ENCODE measurements at regions not wholly inside any gene's neighbourhood (a gene's known extent, or its start where the extent isn't known, plus 50 kb on each side); places are given as distances from the start of the nearest gene placed in this dataset.

DNA sequence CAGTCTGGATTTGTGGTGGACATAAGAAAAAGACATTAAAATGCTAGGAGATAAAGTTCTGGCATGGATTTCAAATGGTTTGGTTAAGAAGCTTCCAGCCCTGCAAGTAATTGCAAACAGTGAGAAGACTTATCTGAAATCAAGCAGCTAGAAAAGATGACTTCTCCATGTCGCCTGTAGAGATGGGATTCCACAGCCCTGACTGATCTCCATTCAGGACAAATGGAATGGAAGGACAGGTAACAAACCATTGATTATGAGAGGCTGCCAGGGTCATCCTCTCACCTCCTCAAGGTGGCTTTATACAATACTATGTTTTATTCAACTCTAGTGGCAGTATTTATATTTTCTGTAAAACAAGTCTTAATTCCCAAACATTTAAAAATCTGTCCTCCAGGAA is 237.9 kb downstream of the HLX start:
- Histone ChIP-seq H3K36me3 (ENCODE audit: control insufficient read depth, insufficient read depth, low read length) (no peaks in the 10 kb centered on the region), H3K4me1 (ENCODE audit: control insufficient read depth, insufficient read depth, low read length) (no peaks in the 10 kb centered on the region), H3K27me3 (ENCODE audit: control insufficient read depth, insufficient read depth, low read length) (no peaks in the 10 kb centered on the region), H3K27ac (ENCODE audit: low read length) (no peak overlapping the region), H3K9me3 (ENCODE audit: control insufficient read depth, insufficient read depth, low read length) (no peaks in the 10 kb centered on the region), H3K4me3 (ENCODE audit: low read length) (no peak overlapping the region)
- 91% methylated on average over 1 of the region's 1 CpG for WGBS (ENCODE audit: insufficient coverage)
- TF ChIP-seq, protein P1, sequence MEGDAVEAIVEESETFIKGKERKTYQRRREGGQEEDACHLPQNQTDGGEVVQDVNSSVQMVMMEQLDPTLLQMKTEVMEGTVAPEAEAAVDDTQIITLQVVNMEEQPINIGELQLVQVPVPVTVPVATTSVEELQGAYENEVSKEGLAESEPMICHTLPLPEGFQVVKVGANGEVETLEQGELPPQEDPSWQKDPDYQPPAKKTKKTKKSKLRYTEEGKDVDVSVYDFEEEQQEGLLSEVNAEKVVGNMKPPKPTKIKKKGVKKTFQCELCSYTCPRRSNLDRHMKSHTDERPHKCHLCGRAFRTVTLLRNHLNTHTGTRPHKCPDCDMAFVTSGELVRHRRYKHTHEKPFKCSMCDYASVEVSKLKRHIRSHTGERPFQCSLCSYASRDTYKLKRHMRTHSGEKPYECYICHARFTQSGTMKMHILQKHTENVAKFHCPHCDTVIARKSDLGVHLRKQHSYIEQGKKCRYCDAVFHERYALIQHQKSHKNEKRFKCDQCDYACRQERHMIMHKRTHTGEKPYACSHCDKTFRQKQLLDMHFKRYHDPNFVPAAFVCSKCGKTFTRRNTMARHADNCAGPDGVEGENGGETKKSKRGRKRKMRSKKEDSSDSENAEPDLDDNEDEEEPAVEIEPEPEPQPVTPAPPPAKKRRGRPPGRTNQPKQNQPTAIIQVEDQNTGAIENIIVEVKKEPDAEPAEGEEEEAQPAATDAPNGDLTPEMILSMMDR (IDR thresholded peaks at IDR 0.05) = no peak
- ATAC-seq = no peak
- peaks cover 3 to 10% of the 10 kb centered on the region in 2 donors for H3K9me3 Mint-ChIP-seq
- H3K27ac Mint-ChIP-seq = no peak overlapping the region
- H3K27me3 Mint-ChIP-seq (ENCODE audit: low read depth in 2 of 2) = no peaks in the 10 kb centered on the region
- no peak for DNase-seq
- H3K36me3 Mint-ChIP-seq = no peaks in the 10 kb centered on the region
- no peaks in the 10 kb centered on the region for H3K4me1 Mint-ChIP-seq
- intact Hi-C loops (cut with micrococcal nuclease) = no loop called here
- H3K4me3 Mint-ChIP-seq = no peak overlapping the region

DNA sequence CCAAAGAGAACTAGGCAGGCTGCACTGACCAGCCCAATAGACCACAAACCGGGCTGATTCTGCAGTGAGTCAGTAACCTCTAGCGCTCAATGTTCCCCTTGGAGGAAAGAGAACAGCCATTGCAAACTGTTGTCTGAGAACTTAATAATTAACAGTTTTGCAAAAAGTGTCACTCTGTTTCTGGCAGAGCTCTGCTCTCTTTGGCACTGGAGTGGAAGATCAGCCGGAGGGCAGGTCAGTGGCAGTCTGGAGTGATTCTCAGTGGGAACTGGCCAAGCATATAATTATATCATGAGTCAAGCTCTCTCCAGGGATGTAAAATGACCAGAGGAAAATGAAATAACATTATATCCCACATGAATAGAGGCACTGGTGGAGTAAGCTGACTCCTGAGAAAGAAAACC is 238.3 kb downstream of the HLX start:
- Mint-ChIP-seq H3K4me1 (no peaks in the 10 kb centered on the region), H3K4me3 (no peak overlapping the region), H3K36me3 (no peaks in the 10 kb centered on the region), H3K27me3 (ENCODE audit: low read depth in 2 of 2) (no peaks in the 10 kb centered on the region), H3K9me3 (peaks cover 3 to 7% of the 10 kb centered on the region in 2 donors), H3K27ac (no peak overlapping the region)
- Histone ChIP-seq H3K4me1 (ENCODE audit: control insufficient read depth, insufficient read depth, low read length) (no peaks in the 10 kb centered on the region), H3K27me3 (ENCODE audit: control insufficient read depth, insufficient read depth, low read length) (no peaks in the 10 kb centered on the region), H3K4me3 (ENCODE audit: low read length) (no peak overlapping the region), H3K36me3 (ENCODE audit: control insufficient read depth, insufficient read depth, low read length) (no peaks in the 10 kb centered on the region), H3K27ac (ENCODE audit: low read length) (no peak overlapping the region), H3K9me3 (ENCODE audit: control insufficient read depth, insufficient read depth, low read length) (no peaks in the 10 kb centered on the region)
- TF ChIP-seq, protein P1 (IDR thresholded peaks at IDR 0.05) = no peak
- ATAC-seq = no peak
- DNase-seq = no peak
- whole genome bisulfite sequencing (ENCODE audit: insufficient coverage) = 83% methylated on average over 3 of the region's 3 CpGs
- intact Hi-C loops (cut with micrococcal nuclease) = no loop called here

DNA sequence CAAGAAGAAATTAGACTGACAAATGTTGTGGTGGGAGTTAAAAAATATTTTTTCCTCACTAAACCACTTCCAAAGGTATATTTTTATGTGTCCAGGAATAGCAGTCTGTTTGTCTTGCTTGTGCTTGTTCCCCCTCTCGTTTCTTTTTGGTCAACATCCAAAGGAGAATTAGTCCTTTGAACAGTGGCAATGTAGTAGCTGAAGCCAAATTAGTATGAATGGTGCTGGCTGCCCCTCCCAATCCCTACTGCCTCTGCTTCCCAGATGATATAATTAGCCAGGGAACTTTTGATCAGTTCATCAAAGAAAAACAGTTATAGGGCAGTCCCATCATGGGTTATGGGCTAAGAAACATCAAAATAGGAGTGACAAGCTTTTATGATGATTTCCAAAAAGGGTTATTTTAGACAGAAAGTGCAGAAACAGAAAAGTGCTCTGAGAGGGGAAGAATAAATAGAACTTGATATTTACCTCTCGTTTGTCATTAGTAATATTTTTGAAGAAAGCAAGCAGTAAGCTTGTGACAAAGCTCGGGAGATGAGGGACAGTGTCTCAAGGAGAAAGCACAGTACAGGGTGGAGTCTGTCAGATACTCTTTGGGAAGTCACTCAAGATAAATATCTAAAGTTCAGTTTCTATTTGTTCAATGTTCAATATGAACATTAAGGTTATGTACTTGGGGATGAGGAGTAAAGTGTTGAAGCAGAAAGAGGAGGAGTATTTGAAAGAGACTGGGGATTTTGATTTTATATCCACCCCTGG is 239.1 kb downstream of the HLX start:
- ATAC-seq (no peak), DNase-seq (no peak)
- 87% methylated on average over 2 of the region's 3 CpGs for WGBS (ENCODE audit: insufficient coverage)
- Mint-ChIP-seq H3K27ac (no peak overlapping the region), H3K27me3 (ENCODE audit: low read depth in 2 of 2) (no peaks in the 10 kb centered on the region), H3K36me3 (no peaks in the 10 kb centered on the region), H3K4me3 (no peak overlapping the region), H3K9me3 (peaks cover 3 to 7% of the 10 kb centered on the region in 2 donors), H3K4me1 (no peaks in the 10 kb centered on the region)
- TF ChIP-seq, protein P1 (IDR thresholded peaks at IDR 0.05) = no peak
- Histone ChIP-seq H3K4me3 (ENCODE audit: low read length) (no peak overlapping the region), H3K27me3 (ENCODE audit: control insufficient read depth, insufficient read depth, low read length) (no peaks in the 10 kb centered on the region), H3K9me3 (ENCODE audit: control insufficient read depth, insufficient read depth, low read length) (no peaks in the 10 kb centered on the region), H3K4me1 (ENCODE audit: control insufficient read depth, insufficient read depth, low read length) (no peaks in the 10 kb centered on the region), H3K27ac (ENCODE audit: low read length) (no peak overlapping the region), H3K36me3 (ENCODE audit: control insufficient read depth, insufficient read depth, low read length) (no peaks in the 10 kb centered on the region)
- intact Hi-C loops (cut with micrococcal nuclease) = no loop called here

DNA sequence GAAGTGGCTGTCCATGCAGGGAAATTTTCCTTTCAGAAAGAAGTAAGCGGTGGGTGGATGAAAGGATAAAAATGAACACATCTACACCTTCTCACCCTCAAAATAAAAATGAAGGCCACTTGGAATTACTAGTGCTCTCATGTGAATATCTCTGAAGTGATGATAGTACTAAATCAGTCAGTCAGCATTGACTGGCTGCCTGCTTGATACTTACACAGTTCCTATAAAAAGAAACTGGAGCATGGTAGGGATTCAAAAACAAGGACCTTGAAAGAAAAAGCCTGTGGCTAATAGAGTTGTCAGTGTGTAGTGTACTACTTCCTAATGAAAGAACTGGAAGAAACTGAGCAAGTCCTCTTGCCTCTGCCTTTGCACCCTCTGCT is 239.7 kb downstream of the HLX start:
- no peak overlapping the region for H3K4me3 ChIP-seq (ENCODE audit: low read length)
- intact Hi-C loops (cut with micrococcal nuclease) = no loop called here
- H3K36me3 ChIP-seq (ENCODE audit: control insufficient read depth, insufficient read depth, low read length) = no peaks in the 10 kb centered on the region
- no peak overlapping the region for H3K27ac ChIP-seq (ENCODE audit: low read length)
- H3K27me3 ChIP-seq (ENCODE audit: control insufficient read depth, insufficient read depth, low read length) = no peaks in the 10 kb centered on the region
- TF ChIP-seq, protein P1 (IDR thresholded peaks at IDR 0.05) = no peak
- Mint-ChIP-seq H3K36me3 (no peaks in the 10 kb centered on the region), H3K4me3 (no peak overlapping the region), H3K4me1 (no peaks in the 10 kb centered on the region), H3K27ac (no peak overlapping the region), H3K9me3 (peaks cover 3 to 7% of the 10 kb centered on the region in 2 donors), H3K27me3 (ENCODE audit: low read depth in 2 of 2) (no peaks in the 10 kb centered on the region)
- WGBS (ENCODE audit: insufficient coverage) = no CpG with 5 or more reads among the region's 1 CpG
- H3K4me1 ChIP-seq (ENCODE audit: control insufficient read depth, insufficient read depth, low read length) = no peaks in the 10 kb centered on the region
- H3K9me3 ChIP-seq (ENCODE audit: control insufficient read depth, insufficient read depth, low read length) = no peaks in the 10 kb centered on the region
- ATAC-seq (no peak), DNase-seq (no peak)

Data from natural killer cell (primary cell).